Breast epithelium (tissue), 3 donors: ENCODE measurements at regions not wholly inside any gene's neighbourhood (a gene's known extent, or its start where the extent isn't known, plus 50 kb on each side); places are given as distances from the start of the nearest gene placed in this dataset.

ENCODE experiments used
- CTCF ChIP-seq, 3 donors: fragments of 450-650 bp; IDR thresholded peaks; one replicate each; pipeline ENCODE4 v1.5.1; 2016 to 2017; ENCODE audit warnings: antibody characterized with exemption in 3 of 3, mild to moderate bottlenecking in 3 of 3, moderate library complexity in 3 of 3
- POLR2A ChIP-seq: fragments of 450-650 bp; IDR thresholded peaks from one replicate; pipeline ENCODE4 v1.6.1; 2016; ENCODE audit warnings: antibody characterized with exemption, mild to moderate bottlenecking, moderate library complexity

GRCh38 chr7:110358028-110358427 lies 732.9 kb upstream of the LRRN3 start:
- TF ChIP-seq CTCF (IDR thresholded peaks at IDR 0.05) (no peak), POLR2A (no peak)
